ENCODE measurements at regions not wholly inside any gene's neighbourhood (a gene's known extent, or its start where the extent isn't known, plus 50 kb on each side); places are given as distances from the start of the nearest gene placed in this dataset.

GRCh38 chr6:42512579-42512978 lies 51.2 kb upstream of the UBR2 start:
- TF ChIP-seq CTCF (conservative IDR thresholded peaks at IDR 0.05; ENCODE audit: low read length) = no peak
- no peak overlapping the region for H3K4me3 ChIP-seq (ENCODE audit: low read length)
- DNase-seq (ENCODE audit: low read depth) = no peak

DNA sequence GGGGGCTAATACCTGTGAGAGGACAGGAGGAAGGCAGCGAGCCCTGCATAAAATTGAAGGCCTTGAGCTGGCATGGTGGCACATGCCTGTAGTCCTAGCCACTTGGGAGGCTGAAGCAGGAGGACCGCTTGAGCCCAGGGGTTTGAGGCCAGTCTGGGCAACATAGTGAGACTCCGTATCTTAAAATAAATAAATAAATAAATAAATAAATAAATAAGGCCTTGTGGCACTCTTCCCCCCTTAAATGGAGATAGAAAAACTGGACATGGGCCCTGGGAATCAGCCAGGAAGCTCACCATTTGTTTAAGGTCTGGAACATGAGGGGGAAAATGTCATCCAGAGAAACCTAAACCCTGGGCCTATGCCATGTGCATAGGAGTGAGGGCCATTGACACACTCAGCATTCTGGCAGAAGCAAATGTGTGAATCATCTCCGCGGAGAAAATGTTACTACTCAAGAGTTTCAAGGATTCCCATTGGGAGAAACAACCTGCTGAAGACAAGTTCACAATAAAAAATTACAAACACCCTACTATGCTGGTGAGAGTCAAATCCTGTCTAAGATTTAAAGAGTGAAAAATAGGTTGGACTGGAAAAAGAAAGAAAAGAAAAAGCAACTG lies 51.9 kb upstream of the UBR2 start:
- TF ChIP-seq CTCF (conservative IDR thresholded peaks at IDR 0.05; ENCODE audit: low read length) = no peak
- peak; percentile 38 for DNase-seq (ENCODE audit: low read depth)
- H3K4me3 ChIP-seq (ENCODE audit: low read length) = no peak overlapping the region

DNA sequence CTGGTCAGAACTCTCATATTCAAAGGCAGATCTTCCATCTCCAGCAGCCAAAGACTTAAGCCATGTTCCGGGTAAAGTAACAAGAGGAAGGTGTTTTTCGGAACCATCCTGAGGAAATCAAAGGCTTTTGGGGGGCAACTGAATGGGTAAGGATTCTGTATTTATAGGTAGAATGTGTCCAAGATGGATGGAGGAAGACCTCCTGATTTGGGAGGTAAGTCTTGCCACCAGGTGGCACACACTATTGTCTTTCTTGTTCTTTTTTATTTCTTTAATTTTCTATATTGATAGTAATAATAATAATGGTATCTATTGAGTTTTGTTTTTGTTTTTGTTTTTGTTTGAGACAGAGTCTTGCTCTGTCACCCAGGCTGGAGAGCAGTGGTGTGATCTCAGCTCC lies 53.0 kb upstream of the UBR2 start:
- H3K4me3 ChIP-seq (ENCODE audit: low read length) = no peak overlapping the region
- DNase-seq (ENCODE audit: low read depth) = no peak
- TF ChIP-seq CTCF (conservative IDR thresholded peaks at IDR 0.05; ENCODE audit: low read length) = peak; percentile 17

- no peak for DNase-seq (ENCODE audit: low read depth)
- no peak overlapping the region for H3K4me3 ChIP-seq (ENCODE audit: low read length)
These were observed 54.1 kb upstream of the UBR2 start for GRCh38 chr6:42509765-42510164.

GRCh38 chr6:42509256-42509655 lies 54.6 kb upstream of the UBR2 start:
- no peak overlapping the region for H3K4me3 ChIP-seq (ENCODE audit: low read length)
- DNase-seq (ENCODE audit: low read depth) = peak; percentile 34
- no peak for TF ChIP-seq CTCF (conservative IDR thresholded peaks at IDR 0.05; ENCODE audit: low read length)

More at GRCh38 chr6:42509765-42510164, 54.1 kb upstream of the UBR2 start:
- TF ChIP-seq CTCF (conservative IDR thresholded peaks at IDR 0.05; ENCODE audit: low read length) = no peak

GRCh38 chr6:42507901-42508300 lies 55.9 kb upstream of the UBR2 start:
- no peak for TF ChIP-seq CTCF (conservative IDR thresholded peaks at IDR 0.05; ENCODE audit: low read length)
- no peak overlapping the region for H3K4me3 ChIP-seq (ENCODE audit: low read length)
- DNase-seq (ENCODE audit: low read depth) = peak; percentile 75

GRCh38 chr6:42507195-42507594 lies 55.5 kb upstream of the TRERF1 start:
- H3K4me3 ChIP-seq (ENCODE audit: low read length) = no peak overlapping the region
- DNase-seq (ENCODE audit: low read depth) = no peak
- no peak for TF ChIP-seq CTCF (conservative IDR thresholded peaks at IDR 0.05; ENCODE audit: low read length)

Data from AG10803 (cell line).